ENCODE measurements at regions not wholly inside any gene's neighbourhood (a gene's known extent, or its start where the extent isn't known, plus 50 kb on each side); places are given as distances from the start of the nearest gene placed in this dataset.

- no peak for TF ChIP-seq POLR2AphosphoS5 (IDR thresholded peaks at IDR 0.05; ENCODE audit: low read depth, low read length)
Measured at GRCh38 chr1:30519201-30519763, 204.1 kb downstream of the MATN1 start.

GRCh38 chr1:30518696-30519095 is 204.7 kb downstream of the MATN1 start:
- TF ChIP-seq FOXP2 (optimal IDR thresholded peaks at IDR 0.05; ENCODE audit: borderline replicate concordance, extremely low read depth, extremely low read length, insufficient read depth) (no peak), SIN3A (IDR thresholded peaks at IDR 0.05; ENCODE audit: borderline replicate concordance, insufficient read depth, low read length) (no peak), POLR2AphosphoS5 (IDR thresholded peaks at IDR 0.05; ENCODE audit: low read depth, low read length) (no peak), REST (IDR thresholded peaks at IDR 0.05; ENCODE audit: insufficient read depth in 1 of 2, low read depth in 2 of 2, low read length in 2 of 2) (no peak), TAF1 (IDR thresholded peaks at IDR 0.05; ENCODE audit: borderline replicate concordance, insufficient read depth, low read length) (no peak)

GRCh38 chr1:30518186-30518585 is 205.2 kb downstream of the MATN1 start:
- TF ChIP-seq TAF1 (IDR thresholded peaks at IDR 0.05; ENCODE audit: borderline replicate concordance, insufficient read depth, low read length) (no peak), POLR2AphosphoS5 (IDR thresholded peaks at IDR 0.05; ENCODE audit: low read depth, low read length) (no peak), SIN3A (IDR thresholded peaks at IDR 0.05; ENCODE audit: borderline replicate concordance, insufficient read depth, low read length) (no peak), FOXP2 (optimal IDR thresholded peaks at IDR 0.05; ENCODE audit: borderline replicate concordance, extremely low read depth, extremely low read length, insufficient read depth) (no peak), REST (IDR thresholded peaks at IDR 0.05; ENCODE audit: insufficient read depth in 1 of 2, low read depth in 2 of 2, low read length in 2 of 2) (no peak)

- TF ChIP-seq FOXP2 (optimal IDR thresholded peaks at IDR 0.05; ENCODE audit: borderline replicate concordance, extremely low read depth, extremely low read length, insufficient read depth): no peak
Measured at GRCh38 chr1:30516485-30516858, 206.9 kb downstream of the MATN1 start.

- TF ChIP-seq TAF1 (IDR thresholded peaks at IDR 0.05; ENCODE audit: borderline replicate concordance, insufficient read depth, low read length): no peak
- no peak for TF ChIP-seq POLR2AphosphoS5 (IDR thresholded peaks at IDR 0.05; ENCODE audit: low read depth, low read length)
- no peak for TF ChIP-seq SIN3A (IDR thresholded peaks at IDR 0.05; ENCODE audit: borderline replicate concordance, insufficient read depth, low read length)
- no peak for TF ChIP-seq REST (IDR thresholded peaks at IDR 0.05; ENCODE audit: insufficient read depth in 1 of 2, low read depth in 2 of 2, low read length in 2 of 2)
- no peak for TF ChIP-seq FOXP2 (optimal IDR thresholded peaks at IDR 0.05; ENCODE audit: borderline replicate concordance, extremely low read depth, extremely low read length, insufficient read depth)
Measured at GRCh38 chr1:30515755-30516484, 207.5 kb downstream of the MATN1 start.

GRCh38 chr1:30514945-30515344 is 208.4 kb downstream of the MATN1 start:
- TF ChIP-seq SIN3A (IDR thresholded peaks at IDR 0.05; ENCODE audit: borderline replicate concordance, insufficient read depth, low read length): no peak
- no peak for TF ChIP-seq REST (IDR thresholded peaks at IDR 0.05; ENCODE audit: insufficient read depth in 1 of 2, low read depth in 2 of 2, low read length in 2 of 2)
- no peak for TF ChIP-seq POLR2AphosphoS5 (IDR thresholded peaks at IDR 0.05; ENCODE audit: low read depth, low read length)
- TF ChIP-seq FOXP2 (optimal IDR thresholded peaks at IDR 0.05; ENCODE audit: borderline replicate concordance, extremely low read depth, extremely low read length, insufficient read depth): no peak
- no peak for TF ChIP-seq TAF1 (IDR thresholded peaks at IDR 0.05; ENCODE audit: borderline replicate concordance, insufficient read depth, low read length)

Measured in PFSK-1 (cell line).